Esophagus squamous epithelium (tissue), 4 donors: ENCODE measurements at regions not wholly inside any gene's neighbourhood (a gene's known extent, or its start where the extent isn't known, plus 50 kb on each side); places are given as distances from the start of the nearest gene placed in this dataset.

ENCODE experiments used
- CTCF ChIP-seq, 6 experiments: fragments of 450-650 bp in 4 of 6; fragments of 200-600 bp in 2 of 6; sonication (generic) in 2 of 6; IDR thresholded peaks; one replicate each; pipeline ENCODE4 v1.5.1; 2016 to 2019; ENCODE audit warnings: antibody characterized with exemption in 6 of 6, mild to moderate bottlenecking in 4 of 6, moderate library complexity in 4 of 6
- POLR2A ChIP-seq, 4 donors: fragments of 450-650 bp; IDR thresholded peaks; one replicate each; pipeline ENCODE4 v1.6.1; 2017; ENCODE audit warnings: antibody characterized with exemption in 4 of 4, mild to moderate bottlenecking in 4 of 4, moderate library complexity in 3 of 4

GRCh38 chr5:173515526-173515925, 100.9 kb downstream of the BOD1 start:
- TF ChIP-seq CTCF (IDR thresholded peaks at IDR 0.05) (no peak), POLR2A (IDR thresholded peaks at IDR 0.05) (no peak)
